ENCODE measurements at regions not wholly inside any gene's neighbourhood (a gene's known extent, or its start where the extent isn't known, plus 50 kb on each side); places are given as distances from the start of the nearest gene placed in this dataset.
"Not testable (repeated sequence)": the region's sequence is repeated elsewhere in the genome, so short reads cannot be mapped to it uniquely, and the experiment has no call there.

- TF ChIP-seq ZNF462 (CRISPR knock-in tag; IDR thresholded peaks at IDR 0.05) = no peak
- no peak for TF ChIP-seq ZNF114 (CRISPR knock-in tag; IDR thresholded peaks at IDR 0.05)
- TF ChIP-seq STAT1 (IDR thresholded peaks at IDR 0.05; ENCODE audit: unreplicated experiment) = no peak
- TF ChIP-seq CREB1 (CRISPR knock-in tag; IDR thresholded peaks at IDR 0.05; ENCODE audit: low read depth) = no peak
- no peak for TF ChIP-seq JUNB (IDR thresholded peaks at IDR 0.05; ENCODE audit: unreplicated experiment)
- no peak for TF ChIP-seq POLR2AphosphoS5 (IDR thresholded peaks at IDR 0.05; ENCODE audit: low read depth)
- no peak for TF ChIP-seq NANOG (IDR thresholded peaks at IDR 0.05; ENCODE audit: borderline replicate concordance)
- no peak for TF ChIP-seq CTCF (conservative IDR thresholded peaks at IDR 0.05; ENCODE audit: low read depth in 2 of 2)
- TF ChIP-seq ETS1 (IDR thresholded peaks at IDR 0.05) = no peak
- no peak for TF ChIP-seq ZNF331 (CRISPR knock-in tag; IDR thresholded peaks at IDR 0.05; ENCODE audit: low read depth)
Measured at GRCh38 chr1:43098200-43098599, 73.9 kb downstream of the EBNA1BP2 start (continued).

- not testable (repeated sequence) for H3K9me2 ChIP-seq (ENCODE audit: insufficient read depth); H3K36me3 ChIP-seq (ENCODE audit: insufficient read depth); H3F3A ChIP-seq (replicated peaks; ENCODE audit: low read depth); H3K79me2 ChIP-seq (replicated peaks; ENCODE audit: insufficient read depth); H3K4me3 ChIP-seq; H3K27ac Mint-ChIP-seq; H4K20me1 ChIP-seq (replicated peaks; ENCODE audit: insufficient read depth); H2AFZ ChIP-seq; ATAC-seq; DNase-seq (ENCODE audit: low spot score); H3K4me3 Mint-ChIP-seq; H3K27me3 ChIP-seq (ENCODE audit: insufficient read depth); H3K27ac ChIP-seq (ENCODE audit: low read depth); H3K27me3 Mint-ChIP-seq (ENCODE audit: insufficient read depth, low read depth, poor library complexity); H3K4me2 ChIP-seq
- Mint-ChIP-seq H3K9me3 (peaks cover 21% of the 10 kb centered on the region), H3K4me1 (peaks cover 12% of the 10 kb centered on the region), H3K36me3 (ENCODE audit: low read depth) (peaks cover 32% of the 10 kb centered on the region)
- peaks cover 15% of the 10 kb centered on the region for H3K4me1 ChIP-seq (ENCODE audit: insufficient read depth)
Measured at GRCh38 chr1:43096528-43096927, 75.6 kb downstream of the EBNA1BP2 start.

- H3K4me3 Mint-ChIP-seq; H2AFZ ChIP-seq; H3K9me2 ChIP-seq (ENCODE audit: insufficient read depth); H3F3A ChIP-seq (replicated peaks; ENCODE audit: low read depth); H4K20me1 ChIP-seq (replicated peaks; ENCODE audit: insufficient read depth); H3K36me3 ChIP-seq (ENCODE audit: insufficient read depth); DNase-seq (ENCODE audit: low spot score); H3K27me3 ChIP-seq (ENCODE audit: insufficient read depth); H3K79me2 ChIP-seq (replicated peaks; ENCODE audit: insufficient read depth): not testable (repeated sequence)
- peaks cover 24% of the 10 kb centered on the region for H3K9me3 Mint-ChIP-seq
- peaks cover 10% of the 10 kb centered on the region for H3K27me3 Mint-ChIP-seq (ENCODE audit: insufficient read depth, low read depth, poor library complexity)
- peaks cover 34% of the 10 kb centered on the region for H3K4me1 ChIP-seq (ENCODE audit: insufficient read depth)
- peak overlapping the region; percentile 96 for H3K27ac ChIP-seq (ENCODE audit: low read depth)
- H3K36me3 Mint-ChIP-seq (ENCODE audit: low read depth) = peaks cover 31% of the 10 kb centered on the region
- peak overlapping the region; percentile 73 for H3K27ac Mint-ChIP-seq
- peak overlapping the region; percentile 19 for H3K4me3 ChIP-seq
- peak overlapping the region; percentile 66 for H3K4me2 ChIP-seq
- ATAC-seq = peak; percentile 54
- H3K4me1 Mint-ChIP-seq = peaks cover 38% of the 10 kb centered on the region
Measured at GRCh38 chr1:43090812-43091211, 81.3 kb downstream of the EBNA1BP2 start.
